Activated CD8-positive, alpha-beta T cell treated with anti-CD3 and anti-CD28 coated beads, Interleukin-2, amount 10 ng/mL, durations not matched to agents 7 days and 5 days (primary cell): ENCODE measurements at regions not wholly inside any gene's neighbourhood (a gene's known extent, or its start where the extent isn't known, plus 50 kb on each side); places are given as distances from the start of the nearest gene placed in this dataset.

Source experiments
- ATAC-seq: fragments of 150-1000 bp; cut with Tn5 transposase; one replicate; pipeline ENCODE4 v1.10.0; 2021; ENCODE audit warnings: moderate library complexity
- CTCF ChIA-PET: fragments of 350-600 bp; sonication (Branson Sonifier 250); formaldehyde crosslinking; loops from one replicate; lab custom pipeline; 2021; ENCODE audit warnings: antibody characterized with exemption; lab: Charles Lee
- POLR2A ChIA-PET: fragments of 350-600 bp; sonication (Branson Sonifier 250); formaldehyde crosslinking; loops from one replicate; lab custom pipeline; 2021; ENCODE audit warnings: antibody characterized with exemption; lab: Charles Lee
- DNase-seq: peaks from one replicate; pipeline ENCODE4 v3.0.0-alpha.2; 2020
- H3K27ac Mint-ChIP-seq: one replicate; pipeline ENCODE4 v1.8.0; 2021; ENCODE audit warnings: mild to moderate bottlenecking, mixed read lengths
- H3K27me3 Mint-ChIP-seq: one replicate; pipeline ENCODE4 v1.8.0; 2021; ENCODE audit warnings: low read depth, mixed read lengths
- H3K36me3 Mint-ChIP-seq: one replicate; pipeline ENCODE4 v1.8.0; 2021; ENCODE audit warnings: low read depth, mixed read lengths
- H3K4me1 Mint-ChIP-seq: one replicate; pipeline ENCODE4 v1.8.0; 2021; ENCODE audit warnings: low read depth, mixed read lengths
- H3K4me3 Mint-ChIP-seq: one replicate; pipeline ENCODE4 v1.8.0; 2021; ENCODE audit warnings: mild to moderate bottlenecking, mixed read lengths
- H3K9me3 Mint-ChIP-seq: one replicate; pipeline ENCODE4 v1.8.0; 2022; ENCODE audit warnings: mixed read lengths; ENCODE audit not compliant: insufficient read depth

DNA sequence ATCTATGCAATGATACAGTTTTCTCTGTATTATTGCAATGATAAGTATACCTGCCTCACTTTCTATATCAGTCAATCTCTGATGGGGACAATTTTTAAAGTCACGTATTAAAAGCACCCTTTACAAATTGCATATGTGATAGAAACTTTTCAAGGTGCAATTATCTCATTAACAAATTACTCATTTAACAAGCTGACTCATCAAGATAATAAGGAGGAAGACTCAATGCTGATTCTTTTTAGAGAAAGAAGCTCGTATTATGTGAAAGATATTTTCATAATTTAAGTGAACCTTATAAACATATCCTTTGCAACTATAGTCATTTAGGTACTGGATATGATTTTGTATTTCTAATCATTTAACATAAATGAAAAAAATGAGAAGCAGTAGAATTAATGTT is 1080.9 kb upstream of the TENM3 start:
- Mint-ChIP-seq H3K27ac (no peak overlapping the region), H3K9me3 (no peaks in the 10 kb centered on the region), H3K27me3 (no peaks in the 10 kb centered on the region), H3K36me3 (no peaks in the 10 kb centered on the region), H3K4me3 (no peak overlapping the region), H3K4me1 (no peaks in the 10 kb centered on the region)
- ChIA-PET CTCF (no interaction called here), POLR2A (no interaction called here)
- ATAC-seq (no peak), DNase-seq (no peak)

DNA sequence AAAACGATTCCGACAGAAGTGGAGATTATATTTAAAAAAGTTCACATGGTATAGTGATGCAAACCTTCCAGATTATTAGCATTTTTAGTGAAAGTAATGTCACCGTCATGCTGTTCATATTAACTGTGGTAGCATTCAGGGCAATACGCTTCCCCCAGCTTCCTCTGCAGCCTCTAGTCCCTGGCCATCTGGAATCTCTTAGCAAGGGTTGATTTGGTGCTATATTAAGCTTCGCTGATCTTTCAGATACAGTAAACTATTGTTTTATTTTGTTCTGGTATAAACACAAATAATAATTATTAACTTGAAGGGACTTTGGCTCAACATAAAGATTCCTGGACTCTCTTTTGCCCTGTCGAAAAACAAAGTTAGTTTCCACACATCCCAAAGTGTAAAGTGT is 1080.5 kb upstream of the TENM3 start:
- H3K4me3 Mint-ChIP-seq, result no peak overlapping the region
- H3K27ac Mint-ChIP-seq, result no peak overlapping the region
- H3K36me3 Mint-ChIP-seq, result no peaks in the 10 kb centered on the region
- ChIA-PET CTCF (no interaction called here), POLR2A (no interaction called here)
- H3K9me3 Mint-ChIP-seq, result no peaks in the 10 kb centered on the region
- ATAC-seq (no peak), DNase-seq (no peak)
- no peaks in the 10 kb centered on the region for H3K4me1 Mint-ChIP-seq
- no peaks in the 10 kb centered on the region for H3K27me3 Mint-ChIP-seq

DNA sequence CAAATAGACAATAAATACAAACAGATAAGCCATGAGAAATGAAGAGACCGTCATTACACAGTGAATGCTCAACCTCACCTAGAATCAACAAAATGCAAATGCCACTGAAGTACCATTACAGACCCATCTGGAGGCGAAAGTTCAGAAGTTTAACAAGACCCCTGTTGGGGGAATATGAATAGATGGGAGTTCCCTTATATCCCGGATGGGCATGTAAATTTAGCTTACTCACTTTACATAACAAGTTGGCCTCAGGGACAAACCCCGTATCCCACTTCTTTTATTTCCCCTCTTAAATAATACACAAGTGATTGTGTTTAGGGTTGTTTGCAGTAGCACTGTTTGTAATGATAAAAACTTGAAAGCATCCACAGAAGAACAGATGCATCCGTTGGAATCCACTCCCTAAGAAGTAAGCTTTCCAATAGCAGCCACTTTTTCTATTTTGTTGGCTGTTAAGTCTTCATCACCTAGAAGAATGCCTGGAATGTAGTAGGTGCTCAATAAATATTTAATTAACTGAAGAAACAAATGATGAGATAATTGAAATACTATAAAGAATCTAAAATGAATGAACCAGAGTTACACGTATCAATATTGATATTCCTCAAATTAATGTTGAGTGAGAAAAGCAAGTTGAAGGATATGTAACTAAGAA is 1076.3 kb upstream of the TENM3 start:
- no peaks in the 10 kb centered on the region for H3K9me3 Mint-ChIP-seq
- ChIA-PET POLR2A (no interaction called here), CTCF (interaction anchor here (1.4 kb wide), 1 partner anchor 23 kb away, joined by 3 read pairs; no protein-coding TSS in a partner anchor)
- H3K4me3 Mint-ChIP-seq, result no peak overlapping the region
- H3K36me3 Mint-ChIP-seq, result no peaks in the 10 kb centered on the region
- H3K27me3 Mint-ChIP-seq, result no peaks in the 10 kb centered on the region
- DNase-seq, result no peak
- no peak overlapping the region for H3K27ac Mint-ChIP-seq
- H3K4me1 Mint-ChIP-seq, result no peaks in the 10 kb centered on the region
- ATAC-seq, result no peak

DNA sequence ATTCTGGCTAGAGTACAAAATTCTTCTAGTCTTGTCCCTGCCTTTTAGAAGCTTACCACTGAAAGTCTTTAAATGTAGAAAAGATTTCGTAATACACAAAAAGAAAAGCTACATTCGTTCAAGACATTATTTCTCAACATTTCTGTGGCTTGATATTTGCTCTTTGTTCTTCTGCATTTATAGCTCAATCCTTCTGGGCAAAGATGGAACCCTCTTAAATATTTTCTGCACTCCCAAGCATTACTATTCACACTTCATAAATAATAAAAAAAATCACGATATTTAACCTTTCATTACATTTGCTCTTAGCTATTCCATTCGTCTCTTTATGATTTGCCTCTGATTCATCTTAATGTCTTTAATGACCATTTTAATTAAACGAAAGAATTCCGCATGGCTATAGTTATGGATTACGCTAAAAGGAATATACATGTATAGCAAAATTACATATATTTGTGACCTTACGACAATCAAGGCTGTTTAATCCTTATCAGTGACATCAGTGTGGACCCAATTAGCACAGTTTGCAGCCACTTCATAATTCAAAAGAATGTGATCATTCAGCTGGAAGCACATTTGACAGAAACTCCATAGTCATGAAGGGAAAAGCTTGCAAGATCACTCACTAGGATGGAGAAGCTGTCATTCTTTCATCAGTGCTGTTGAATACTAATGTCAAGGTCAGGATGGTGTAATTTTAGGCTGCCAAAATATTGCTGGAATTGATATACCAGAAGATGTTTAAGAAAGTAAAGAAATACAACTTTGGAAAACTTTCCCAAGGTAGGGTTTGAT is 1075.0 kb upstream of the TENM3 start:
- DNase-seq (no peak), ATAC-seq (no peak)
- no peak overlapping the region for H3K27ac Mint-ChIP-seq
- ChIA-PET POLR2A (no interaction called here), CTCF (interaction anchor here (1.4 kb wide), 1 partner anchor 24 kb away, joined by 3 read pairs; no protein-coding TSS in a partner anchor)
- no peak overlapping the region for H3K4me3 Mint-ChIP-seq
- no peaks in the 10 kb centered on the region for H3K9me3 Mint-ChIP-seq
- no peaks in the 10 kb centered on the region for H3K4me1 Mint-ChIP-seq
- H3K36me3 Mint-ChIP-seq, result no peaks in the 10 kb centered on the region
- no peaks in the 10 kb centered on the region for H3K27me3 Mint-ChIP-seq

DNA sequence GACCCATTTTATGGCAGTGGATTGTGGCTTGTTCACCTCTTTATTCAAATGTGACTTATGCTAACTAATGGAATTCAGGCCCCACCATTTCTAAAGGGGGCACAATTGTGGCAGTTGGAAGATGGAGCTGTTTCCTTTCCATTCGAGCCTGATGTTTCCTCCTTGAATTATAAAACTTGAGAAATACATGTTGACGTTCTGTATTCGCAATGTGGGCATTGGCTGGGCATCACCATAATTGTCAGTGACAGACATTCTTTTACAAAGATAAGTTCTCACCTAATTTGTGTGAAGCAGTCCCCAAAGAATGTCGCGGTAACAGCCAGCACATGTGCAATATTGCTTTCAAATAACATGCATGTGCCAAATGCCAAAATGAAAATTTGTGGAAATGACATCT is 1070.2 kb upstream of the TENM3 start:
- no peaks in the 10 kb centered on the region for H3K27me3 Mint-ChIP-seq
- CTCF ChIA-PET, result no interaction called here
- no peaks in the 10 kb centered on the region for H3K4me1 Mint-ChIP-seq
- H3K4me3 Mint-ChIP-seq, result no peak overlapping the region
- H3K9me3 Mint-ChIP-seq, result no peaks in the 10 kb centered on the region
- no peaks in the 10 kb centered on the region for H3K36me3 Mint-ChIP-seq
- no peak for ATAC-seq
- POLR2A ChIA-PET, result no interaction called here
- no peak for DNase-seq
- H3K27ac Mint-ChIP-seq, result no peak overlapping the region

DNA sequence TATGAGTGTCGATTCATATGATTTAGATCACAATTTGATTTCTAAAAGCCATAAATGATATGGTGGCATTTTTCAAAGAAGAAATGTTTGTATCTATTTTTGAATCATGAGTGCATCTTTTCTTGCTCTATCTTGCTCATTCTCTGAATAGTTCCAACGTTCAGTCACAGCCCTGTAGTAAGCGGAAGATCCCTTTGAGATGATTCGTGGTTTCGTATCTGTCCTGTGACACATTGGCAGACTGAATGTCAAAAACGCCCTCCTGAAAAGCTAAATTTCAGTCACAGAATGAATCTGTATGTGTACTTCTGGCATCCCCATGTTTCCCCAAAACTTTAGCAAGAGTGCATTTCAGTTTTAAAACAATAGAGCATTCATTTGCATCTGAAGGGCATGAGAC is 1066.9 kb upstream of the TENM3 start:
- DNase-seq, result no peak
- POLR2A ChIA-PET, result no interaction called here
- H3K4me1 Mint-ChIP-seq, result no peaks in the 10 kb centered on the region
- CTCF ChIA-PET, result no interaction called here
- ATAC-seq, result no peak
- H3K9me3 Mint-ChIP-seq, result no peaks in the 10 kb centered on the region
- no peak overlapping the region for H3K27ac Mint-ChIP-seq
- H3K36me3 Mint-ChIP-seq, result no peaks in the 10 kb centered on the region
- H3K27me3 Mint-ChIP-seq, result no peaks in the 10 kb centered on the region
- H3K4me3 Mint-ChIP-seq, result no peak overlapping the region

DNA sequence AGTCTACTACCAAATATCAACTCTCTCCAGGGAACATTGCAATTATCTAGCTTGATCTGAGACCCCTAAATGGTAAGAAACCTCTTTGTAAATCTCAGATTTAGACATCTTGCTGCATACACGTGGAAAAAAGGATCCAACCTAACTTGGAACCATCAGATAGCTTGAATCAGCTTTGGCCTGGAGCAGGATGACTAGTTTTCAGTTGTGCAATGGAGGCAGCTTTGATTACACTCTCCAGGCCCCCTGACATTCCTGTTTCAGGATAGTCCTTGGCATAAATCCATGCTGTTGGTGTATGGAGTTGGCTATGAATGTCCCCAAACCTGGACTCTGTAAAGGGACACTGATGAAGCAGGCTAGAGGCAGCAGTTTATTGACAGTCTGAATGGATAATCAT is 1061.9 kb upstream of the TENM3 start:
- DNase-seq, result no peak
- no peak overlapping the region for H3K4me3 Mint-ChIP-seq
- H3K9me3 Mint-ChIP-seq, result no peaks in the 10 kb centered on the region
- ChIA-PET POLR2A (no interaction called here), CTCF (interaction anchor here (0.7 kb wide), 1 partner anchor 38 kb away, joined by 3 read pairs; no protein-coding TSS in a partner anchor)
- no peaks in the 10 kb centered on the region for H3K27me3 Mint-ChIP-seq
- no peak for ATAC-seq
- H3K4me1 Mint-ChIP-seq, result no peaks in the 10 kb centered on the region
- H3K27ac Mint-ChIP-seq, result no peak overlapping the region
- H3K36me3 Mint-ChIP-seq, result no peaks in the 10 kb centered on the region

DNA sequence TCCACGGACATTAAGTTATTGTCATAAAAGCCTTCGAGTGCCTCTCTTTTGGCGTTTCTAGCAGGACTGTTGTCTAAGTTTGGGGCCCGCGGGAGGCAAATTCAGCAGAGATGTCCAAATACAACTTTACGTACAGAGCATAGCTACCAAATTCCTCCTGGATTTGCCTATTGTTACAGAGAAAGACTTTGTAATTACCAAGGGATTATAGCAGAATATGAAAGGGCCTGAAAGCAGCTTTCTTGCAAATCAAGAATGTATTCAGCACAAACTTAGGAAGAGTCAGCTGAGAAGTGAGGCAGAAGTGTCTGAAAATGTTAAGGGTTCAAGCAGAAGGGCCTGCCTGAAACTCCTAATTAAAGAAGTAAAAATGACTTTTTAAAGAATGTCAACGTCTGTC is 1053.5 kb upstream of the TENM3 start:
- H3K36me3 Mint-ChIP-seq, result no peaks in the 10 kb centered on the region

DNA sequence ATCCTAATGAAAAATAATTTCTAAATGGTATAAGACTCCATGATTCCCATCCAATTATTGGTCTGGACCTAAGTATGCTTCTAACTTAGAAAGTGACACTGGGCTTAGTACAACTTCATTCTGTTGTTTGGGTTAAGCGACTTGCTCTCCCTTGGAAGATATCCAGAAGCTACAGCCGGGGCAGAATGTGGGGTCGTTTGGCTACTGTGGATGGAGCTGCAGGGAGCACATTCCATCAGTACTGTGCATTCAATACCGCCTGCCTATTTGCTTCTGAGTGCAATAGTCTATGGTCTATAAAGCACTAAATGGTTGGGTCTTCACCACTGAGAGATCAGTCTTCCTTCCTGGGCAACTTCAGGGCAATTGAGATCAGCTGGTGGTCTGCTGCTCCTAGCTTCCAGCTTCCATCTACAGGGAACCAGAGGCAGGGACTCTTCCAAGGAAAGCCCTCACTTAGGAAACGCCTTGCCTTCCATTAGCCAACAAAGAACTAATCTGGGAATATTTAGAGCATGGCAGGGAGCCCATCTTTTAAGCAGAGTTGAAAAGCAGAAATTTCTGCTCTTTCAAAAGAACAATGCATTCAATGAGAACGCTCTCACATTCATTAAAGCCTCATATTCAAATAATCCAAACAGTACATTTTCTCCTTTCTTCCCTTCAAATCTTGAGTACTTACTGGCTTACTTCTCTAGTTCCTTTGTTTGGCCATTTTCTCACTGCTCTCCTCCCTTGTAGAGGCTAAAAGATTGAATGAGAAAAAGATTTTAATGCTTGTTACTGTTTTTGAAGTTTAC is 1049.9 kb upstream of the TENM3 start:
- ChIA-PET POLR2A (no interaction called here), CTCF (no interaction called here)
- DNase-seq (no peak), ATAC-seq (no peak)
- H3K4me1 Mint-ChIP-seq, result no peaks in the 10 kb centered on the region
- H3K9me3 Mint-ChIP-seq, result no peaks in the 10 kb centered on the region
- no peaks in the 10 kb centered on the region for H3K36me3 Mint-ChIP-seq
- H3K27ac Mint-ChIP-seq, result no peak overlapping the region
- no peaks in the 10 kb centered on the region for H3K27me3 Mint-ChIP-seq
- H3K4me3 Mint-ChIP-seq, result no peak overlapping the region

More for the DNA sequence above, 1053.5 kb upstream of the TENM3 start:
- POLR2A ChIA-PET, result no interaction called here
- CTCF ChIA-PET, result no interaction called here
- Mint-ChIP-seq H3K4me1 (no peaks in the 10 kb centered on the region), H3K27ac (no peak overlapping the region), H3K4me3 (no peak overlapping the region), H3K27me3 (no peaks in the 10 kb centered on the region), H3K9me3 (no peaks in the 10 kb centered on the region)
- ATAC-seq (no peak), DNase-seq (no peak)

DNA sequence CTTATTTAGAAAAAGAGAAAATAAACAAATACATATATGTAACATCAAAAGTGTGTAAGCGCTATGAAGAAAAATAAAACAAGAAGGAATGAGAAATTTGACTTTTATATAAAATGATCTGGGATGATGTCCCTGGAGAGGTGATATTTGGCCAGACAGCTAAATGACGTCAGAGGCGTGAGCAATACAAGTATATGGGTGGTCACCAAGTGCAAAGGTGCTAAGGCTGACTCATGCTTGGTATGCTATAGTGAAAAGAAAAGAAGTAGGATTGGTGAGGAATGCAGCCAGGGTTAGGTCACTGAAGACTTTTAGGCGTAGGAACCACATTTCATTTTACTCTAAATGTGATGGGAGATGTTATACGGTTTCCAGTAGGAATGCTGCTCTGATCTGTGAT is 1049.1 kb upstream of the TENM3 start:
- ChIA-PET CTCF (no interaction called here), POLR2A (no interaction called here)
- ATAC-seq, result no peak
- H3K9me3 Mint-ChIP-seq, result no peaks in the 10 kb centered on the region
- H3K4me1 Mint-ChIP-seq, result no peaks in the 10 kb centered on the region
- DNase-seq, result no peak
- no peaks in the 10 kb centered on the region for H3K36me3 Mint-ChIP-seq
- no peaks in the 10 kb centered on the region for H3K27me3 Mint-ChIP-seq
- H3K4me3 Mint-ChIP-seq, result no peak overlapping the region
- no peak overlapping the region for H3K27ac Mint-ChIP-seq

DNA sequence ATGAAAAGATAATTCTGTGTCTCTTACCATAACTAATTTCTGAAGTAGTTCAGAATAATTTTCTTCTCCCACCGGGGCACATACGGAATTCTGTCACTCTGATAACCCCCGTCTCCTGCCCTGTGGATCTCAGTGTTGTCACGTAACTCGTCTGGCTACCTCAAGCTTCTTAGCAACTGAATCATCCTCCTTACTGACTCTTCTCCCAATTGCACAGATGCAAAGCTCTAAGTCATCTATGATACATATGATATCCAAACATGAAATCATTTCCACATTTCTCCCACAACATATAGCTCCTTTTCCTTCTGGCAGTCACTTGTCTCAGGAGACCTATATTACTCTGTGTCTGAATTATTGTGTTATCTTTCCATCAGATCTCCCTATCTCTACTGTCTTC is 1043.1 kb upstream of the TENM3 start:
- ChIA-PET POLR2A (no interaction called here), CTCF (no interaction called here)
- DNase-seq (no peak), ATAC-seq (no peak)
- no peak overlapping the region for H3K27ac Mint-ChIP-seq
- no peaks in the 10 kb centered on the region for H3K9me3 Mint-ChIP-seq
- no peaks in the 10 kb centered on the region for H3K27me3 Mint-ChIP-seq
- H3K4me1 Mint-ChIP-seq, result no peaks in the 10 kb centered on the region
- no peak overlapping the region for H3K4me3 Mint-ChIP-seq
- H3K36me3 Mint-ChIP-seq, result no peaks in the 10 kb centered on the region

DNA sequence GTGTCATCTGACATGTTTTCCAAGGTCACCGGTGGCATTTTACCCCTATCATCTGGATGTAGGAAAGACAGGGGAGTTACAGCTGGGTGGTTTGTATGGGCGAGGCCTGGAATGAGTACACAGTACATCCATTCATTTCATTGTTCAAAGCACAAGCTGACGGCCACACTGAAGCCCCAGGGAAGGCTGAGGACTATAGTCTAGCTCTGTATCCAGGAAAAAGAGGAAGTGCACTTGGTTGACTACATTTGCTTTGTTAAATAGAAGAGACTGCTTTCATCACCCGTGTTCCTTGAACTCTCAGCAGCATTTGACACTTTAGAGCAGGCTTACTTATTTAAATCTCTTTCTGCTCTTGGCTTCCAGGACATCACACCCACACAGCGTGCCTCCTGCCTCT is 1041.0 kb upstream of the TENM3 start:
- H3K4me1 Mint-ChIP-seq, result no peaks in the 10 kb centered on the region
- POLR2A ChIA-PET, result no interaction called here
- no peaks in the 10 kb centered on the region for H3K27me3 Mint-ChIP-seq
- H3K4me3 Mint-ChIP-seq, result no peak overlapping the region
- DNase-seq, result no peak
- H3K9me3 Mint-ChIP-seq, result no peaks in the 10 kb centered on the region
- H3K27ac Mint-ChIP-seq, result no peak overlapping the region
- CTCF ChIA-PET, result no interaction called here
- H3K36me3 Mint-ChIP-seq, result no peaks in the 10 kb centered on the region
- no peak for ATAC-seq
